ENCODE measurements at regions not wholly inside any gene's neighbourhood (a gene's known extent, or its start where the extent isn't known, plus 50 kb on each side); places are given as distances from the start of the nearest gene placed in this dataset.

- Histone ChIP-seq H3K79me2 (no peaks in the 10 kb centered on the region), H3K4me3 (no peak overlapping the region), H2AFZ (no peak overlapping the region), H3K4me2 (no peak overlapping the region), H3K9me3 (ENCODE audit: low read depth) (peaks cover 20% of the 10 kb centered on the region), H3K27me3 (no peaks in the 10 kb centered on the region), H4K20me1 (ENCODE audit: insufficient read depth, poor library complexity, severe bottlenecking) (no peaks in the 10 kb centered on the region), H3K36me3 (replicated peaks; ENCODE audit: insufficient read depth, low read depth) (no peaks in the 10 kb centered on the region), H3K27ac (no peak overlapping the region), H3K9me2 (replicated peaks; ENCODE audit: insufficient read depth) (no peaks in the 10 kb centered on the region), H3K4me1 (ENCODE audit: insufficient read depth) (no peaks in the 10 kb centered on the region)
- DNase-seq (ENCODE audit: low spot score) = no peak
- 53% methylated on average over 6 of the region's 6 CpGs for WGBS (ENCODE audit: low lambda C conversion rate, missing lambda C conversion rate)
- TF ChIP-seq EZH2 (IDR thresholded peaks at IDR 0.05; ENCODE audit: borderline replicate concordance) = no peak
- no peak for TF ChIP-seq CTCF (IDR thresholded peaks at IDR 0.05; ENCODE audit: poor library complexity)
- no peak for TF ChIP-seq EZH2phosphoT487 (IDR thresholded peaks at IDR 0.05; ENCODE audit: low read depth, severe bottlenecking, unreplicated experiment)
Observed at GRCh38 chr10:121002586-121003205, 151.5 kb downstream of the WDR11 start.

- no peaks in the 10 kb centered on the region for H3K79me2 ChIP-seq
- no peaks in the 10 kb centered on the region for H3K4me1 ChIP-seq (ENCODE audit: insufficient read depth)
- TF ChIP-seq CTCF (IDR thresholded peaks at IDR 0.05; ENCODE audit: poor library complexity) = no peak
- TF ChIP-seq EZH2 (IDR thresholded peaks at IDR 0.05; ENCODE audit: borderline replicate concordance) = no peak
- TF ChIP-seq EZH2phosphoT487 (IDR thresholded peaks at IDR 0.05; ENCODE audit: low read depth, severe bottlenecking, unreplicated experiment) = no peak
- no peaks in the 10 kb centered on the region for H3K27me3 ChIP-seq
- no peaks in the 10 kb centered on the region for H3K36me3 ChIP-seq (replicated peaks; ENCODE audit: insufficient read depth, low read depth)
- H3K27ac ChIP-seq = no peak overlapping the region
- no peaks in the 10 kb centered on the region for H3K9me2 ChIP-seq (replicated peaks; ENCODE audit: insufficient read depth)
- WGBS (ENCODE audit: low lambda C conversion rate, missing lambda C conversion rate) = 97% methylated on average over 5 of the region's 5 CpGs
- no peak overlapping the region for H3K4me3 ChIP-seq
- no peak overlapping the region for H3K4me2 ChIP-seq
- no peak overlapping the region for H2AFZ ChIP-seq
- no peaks in the 10 kb centered on the region for H4K20me1 ChIP-seq (ENCODE audit: insufficient read depth, poor library complexity, severe bottlenecking)
- no peak for DNase-seq (ENCODE audit: low spot score)
- H3K9me3 ChIP-seq (ENCODE audit: low read depth) = peaks cover 20% of the 10 kb centered on the region
Observed at GRCh38 chr10:121005948-121006587, 154.9 kb downstream of the WDR11 start.

GRCh38 chr10:121007264-121007663 is 156.1 kb downstream of the WDR11 start:
- no peaks in the 10 kb centered on the region for H3K4me1 ChIP-seq (ENCODE audit: insufficient read depth)
- H3K27ac ChIP-seq = no peak overlapping the region
- no peaks in the 10 kb centered on the region for H3K79me2 ChIP-seq
- TF ChIP-seq CTCF (IDR thresholded peaks at IDR 0.05; ENCODE audit: poor library complexity) (no peak), EZH2 (IDR thresholded peaks at IDR 0.05; ENCODE audit: borderline replicate concordance) (no peak), EZH2phosphoT487 (IDR thresholded peaks at IDR 0.05; ENCODE audit: low read depth, severe bottlenecking, unreplicated experiment) (no peak)
- H3K9me3 ChIP-seq (ENCODE audit: low read depth) = peaks cover 20% of the 10 kb centered on the region
- H3K27me3 ChIP-seq = no peaks in the 10 kb centered on the region
- H2AFZ ChIP-seq = no peak overlapping the region
- H3K36me3 ChIP-seq (replicated peaks; ENCODE audit: insufficient read depth, low read depth) = no peaks in the 10 kb centered on the region
- DNase-seq (ENCODE audit: low spot score) = no peak
- H3K4me2 ChIP-seq = no peak overlapping the region
- H3K9me2 ChIP-seq (replicated peaks; ENCODE audit: insufficient read depth) = no peaks in the 10 kb centered on the region
- H4K20me1 ChIP-seq (ENCODE audit: insufficient read depth, poor library complexity, severe bottlenecking) = no peaks in the 10 kb centered on the region
- no peak overlapping the region for H3K4me3 ChIP-seq
- 62% methylated on average over 2 of the region's 2 CpGs for WGBS (ENCODE audit: low lambda C conversion rate, missing lambda C conversion rate)
